ENCODE measurements at regions not wholly inside any gene's neighbourhood (a gene's known extent, or its start where the extent isn't known, plus 50 kb on each side); places are given as distances from the start of the nearest gene placed in this dataset.
"Not testable (repeated sequence)": the region's sequence is repeated elsewhere in the genome, so short reads cannot be mapped to it uniquely, and the experiment has no call there.

DNA sequence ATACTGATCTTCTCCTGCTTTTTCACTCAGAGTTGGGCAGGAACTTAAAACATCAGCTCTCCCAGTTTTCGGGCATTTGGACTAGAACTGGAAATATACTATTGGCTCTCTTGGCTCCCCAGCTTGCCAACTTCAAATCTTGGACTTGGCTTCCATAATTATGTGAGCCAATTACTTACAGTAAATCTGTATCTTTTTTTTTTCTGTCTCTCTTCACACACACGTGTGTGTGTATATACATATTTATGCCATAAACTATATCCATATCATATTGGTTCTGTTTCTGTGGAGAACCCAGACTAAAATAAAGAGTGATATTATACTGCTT is 379.6 kb upstream of the PRR16 start:
- no peak for DNase-seq (ENCODE audit: low read depth)

DNA sequence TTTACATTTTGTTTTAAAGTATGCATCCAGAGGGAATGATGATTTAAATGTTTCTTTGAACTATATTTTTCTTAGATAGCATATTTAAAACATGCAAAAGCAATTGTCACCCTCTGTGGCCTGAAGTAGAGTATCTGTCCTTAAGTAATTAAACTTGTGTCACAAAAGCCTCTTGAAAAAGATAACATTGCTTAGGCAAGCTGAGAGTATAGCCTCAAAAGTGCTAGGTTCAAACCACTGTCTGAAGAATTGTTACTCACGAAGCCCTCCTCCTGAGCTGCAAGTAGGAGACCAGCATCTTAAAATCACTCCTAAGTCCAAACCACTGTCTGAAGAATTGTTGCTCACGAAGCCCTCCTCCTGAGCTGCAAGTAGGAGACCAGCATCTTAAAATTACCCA is 378.0 kb upstream of the PRR16 start:
- no peak for DNase-seq (ENCODE audit: low read depth)

DNA sequence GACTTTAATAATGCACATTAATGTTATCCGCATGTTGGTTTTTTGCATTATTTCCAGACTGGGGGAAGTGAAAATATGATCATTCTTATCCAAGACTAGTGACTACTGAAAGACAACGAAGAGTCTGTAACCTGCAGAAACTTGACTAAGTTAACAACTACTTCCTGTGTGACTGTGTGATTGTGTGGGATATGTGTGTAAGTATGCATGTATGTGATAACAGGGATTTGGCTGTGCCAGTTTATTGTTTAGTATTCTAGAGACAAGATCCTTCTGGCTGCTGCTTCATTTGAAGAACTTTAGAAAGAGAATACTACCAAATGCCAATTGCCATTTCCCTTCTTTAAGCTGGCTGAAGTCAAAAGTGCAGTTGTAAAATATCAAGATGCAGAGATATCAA is 375.7 kb upstream of the PRR16 start:
- DNase-seq (ENCODE audit: low read depth): no peak

DNA sequence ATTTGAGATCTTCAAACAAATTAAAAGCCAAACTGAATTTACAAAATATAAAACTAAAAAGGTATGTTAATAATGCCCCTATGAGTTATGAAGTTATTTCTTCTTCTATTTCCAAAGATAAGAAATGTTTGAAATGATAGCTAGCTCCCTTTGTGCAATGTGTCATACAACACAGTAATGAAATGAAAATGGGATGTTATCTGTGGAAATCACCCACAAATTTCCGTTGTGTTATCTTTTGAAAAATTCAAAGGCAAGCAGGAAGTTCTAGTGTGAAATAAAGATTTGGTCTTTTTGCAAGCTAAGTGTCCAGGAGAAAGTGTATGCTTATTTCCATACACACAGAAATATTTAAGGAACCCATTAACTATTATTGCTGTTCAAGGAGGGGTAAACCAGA is 375.3 kb upstream of the PRR16 start:
- no peak for DNase-seq (ENCODE audit: low read depth)

DNA sequence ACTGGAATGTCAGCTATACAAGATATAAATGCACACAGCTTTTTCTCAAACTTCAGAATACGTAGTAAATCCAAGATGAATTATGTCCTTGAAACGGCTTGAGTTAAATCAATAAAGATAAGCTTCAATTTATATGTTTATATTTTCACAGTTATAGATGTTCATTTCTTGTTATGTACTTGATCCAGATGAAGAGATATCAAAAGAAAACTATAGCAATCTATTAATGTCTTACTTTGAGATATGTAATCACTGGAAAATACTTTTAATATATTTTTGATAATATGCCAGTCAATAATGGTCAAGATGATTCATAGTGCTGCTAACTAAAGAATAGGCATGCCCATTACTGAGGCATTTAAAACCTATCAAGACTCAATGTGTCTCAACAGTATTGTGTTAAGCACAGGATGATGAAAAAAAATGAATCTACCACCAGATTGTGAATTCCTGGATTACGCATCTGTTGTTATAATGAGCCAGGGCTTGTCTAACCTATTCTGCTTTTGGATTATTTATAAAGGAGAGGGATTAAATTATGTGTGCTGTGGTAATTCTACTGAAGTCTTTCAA is 372.6 kb upstream of the PRR16 start:
- no peak for DNase-seq (ENCODE audit: low read depth)

DNA sequence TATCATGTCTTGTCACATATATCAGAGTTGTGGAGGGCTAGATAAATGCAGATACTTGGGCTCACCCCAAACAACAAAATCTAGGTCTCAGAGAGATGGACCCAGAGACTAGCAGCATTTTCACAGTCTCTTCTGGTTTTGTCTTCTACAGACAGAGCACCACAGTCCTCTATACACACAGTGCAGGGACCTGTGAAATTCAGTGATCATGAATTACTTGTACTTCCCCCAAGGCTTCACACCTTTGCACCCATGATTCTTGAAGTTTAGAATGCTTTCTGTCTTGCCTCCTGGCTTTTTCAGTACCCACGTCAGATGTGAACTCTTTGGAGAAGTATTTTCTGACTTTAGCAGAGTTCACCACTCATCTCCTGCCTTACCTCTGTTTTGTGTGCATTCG is 371.5 kb upstream of the PRR16 start:
- no peak for DNase-seq (ENCODE audit: low read depth)

DNA sequence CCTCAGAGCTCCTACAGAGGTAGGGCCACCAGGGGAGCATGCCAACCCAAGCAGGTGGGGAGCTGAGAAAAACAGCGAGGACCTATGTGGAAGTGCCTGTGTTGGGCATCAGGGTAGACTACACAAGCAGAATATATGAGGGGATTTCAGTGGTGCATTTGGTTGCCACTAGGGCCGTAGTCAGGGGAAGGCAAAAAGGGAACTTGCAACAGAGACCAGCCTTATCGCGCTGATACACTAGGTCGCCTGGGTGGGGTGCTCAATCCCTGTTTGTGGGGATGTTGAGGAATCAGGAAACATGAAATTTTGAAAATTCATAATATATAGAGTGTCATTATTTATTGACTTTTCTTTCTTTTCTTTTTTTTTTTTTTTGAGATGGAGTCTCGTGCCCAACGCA is 370.9 kb upstream of the PRR16 start:
- no peak for DNase-seq (ENCODE audit: low read depth)

DNA sequence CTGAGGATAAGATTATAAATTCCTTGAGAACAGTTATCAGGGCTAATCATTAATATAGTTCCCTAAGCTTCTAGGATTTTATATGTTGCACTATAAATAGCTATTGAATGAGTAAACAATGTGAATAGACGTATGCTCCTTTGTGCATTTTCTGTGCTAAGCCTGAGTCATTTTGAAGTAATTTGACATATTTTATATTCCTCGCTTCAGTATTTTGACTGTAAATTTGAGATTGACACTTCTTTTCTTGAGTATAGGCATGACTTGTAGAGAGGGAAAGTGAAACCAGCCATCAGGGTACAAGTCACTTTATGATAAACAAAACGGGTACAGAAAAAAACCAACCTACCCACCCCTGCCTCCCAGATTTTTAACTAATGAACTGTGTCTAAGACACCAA is 367.7 kb upstream of the PRR16 start:
- DNase-seq (ENCODE audit: low read depth): no peak

DNA sequence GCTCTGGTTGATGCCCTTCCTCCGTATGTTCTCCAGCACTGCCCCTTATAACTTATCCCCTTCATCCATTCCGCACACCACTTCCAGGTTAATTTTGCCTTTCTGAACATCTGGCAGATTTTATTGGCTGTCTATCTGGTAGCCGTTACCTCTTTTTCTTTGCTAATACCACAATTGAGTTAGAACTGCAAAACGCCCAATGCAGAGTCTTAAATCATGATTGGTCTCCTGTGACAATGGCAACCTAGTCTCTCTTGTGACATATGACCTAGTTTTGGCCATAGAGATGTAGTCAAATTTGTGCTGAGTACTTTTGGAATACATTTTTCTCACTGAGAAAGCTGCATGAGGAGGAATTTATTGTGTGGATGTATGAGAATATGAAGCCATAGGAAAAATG is 365.7 kb upstream of the PRR16 start:
- DNase-seq (ENCODE audit: low read depth): no peak

DNA sequence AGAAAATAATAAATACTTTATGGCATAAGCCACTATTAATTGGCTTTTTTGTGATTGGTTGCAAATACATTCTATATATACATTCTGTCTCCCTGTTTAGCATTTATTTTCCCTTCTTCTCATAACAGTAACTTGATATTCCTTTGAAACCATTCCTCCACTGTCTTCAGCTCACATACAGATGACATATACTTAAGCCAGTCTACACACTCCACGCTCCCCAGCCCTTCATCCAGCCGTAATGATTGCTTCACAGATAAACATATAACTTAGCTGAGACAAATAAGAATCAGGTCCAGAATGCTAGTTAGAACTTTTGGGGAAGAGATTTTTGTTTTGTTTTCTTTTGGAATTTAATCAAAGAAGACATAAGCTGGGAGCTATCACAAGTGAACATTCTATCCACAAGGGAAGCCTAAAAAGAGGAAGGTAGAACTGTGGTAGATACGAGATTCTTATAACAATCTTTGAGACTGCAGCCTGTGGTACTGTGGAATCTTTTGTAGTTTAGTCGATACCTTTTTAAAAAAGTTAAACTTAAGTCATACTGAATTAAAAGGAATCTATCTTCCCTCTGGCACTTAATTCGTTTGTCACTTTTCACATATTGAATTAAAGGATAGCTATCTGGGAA is 365.1 kb upstream of the PRR16 start:
- no peak for DNase-seq (ENCODE audit: low read depth)

DNA sequence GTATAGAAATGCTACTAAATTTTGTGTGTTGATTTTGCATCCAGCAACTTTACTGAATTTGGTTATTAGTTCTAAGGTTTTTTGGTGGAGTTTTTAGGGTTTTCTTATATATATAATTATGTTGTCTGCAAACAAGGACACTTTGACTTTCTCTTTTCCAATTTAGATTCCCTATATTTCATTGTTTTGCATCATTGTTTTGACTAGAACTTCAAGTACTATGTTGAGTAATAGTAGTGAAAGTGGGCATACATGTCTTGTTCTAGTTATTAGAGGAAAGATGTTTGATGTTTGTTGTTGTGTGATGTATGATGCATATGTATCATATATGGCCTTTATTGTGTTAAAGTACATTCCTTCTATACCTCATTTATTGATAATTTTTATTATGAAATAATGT is 362.3 kb upstream of the PRR16 start:
- DNase-seq (ENCODE audit: low read depth): no peak

DNA sequence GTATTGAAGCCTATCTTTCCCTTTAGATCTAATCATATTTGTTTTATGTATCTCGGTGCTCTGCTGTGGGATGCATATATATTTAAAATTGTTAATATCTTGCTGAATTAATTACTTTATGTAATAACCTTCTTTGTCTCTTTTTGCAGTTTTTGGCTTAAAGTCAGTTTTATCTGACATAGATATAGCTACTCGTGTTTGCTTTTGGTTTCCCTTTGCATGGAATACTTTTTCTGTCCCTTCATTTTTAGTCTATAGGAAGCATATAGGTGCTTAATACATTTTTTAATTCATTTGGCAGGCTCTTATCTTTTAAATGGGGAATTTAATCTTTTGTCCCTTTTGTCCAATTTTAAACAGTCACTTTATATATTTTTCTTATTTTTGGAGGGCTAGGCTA is 360.6 kb upstream of the PRR16 start:
- no peak for DNase-seq (ENCODE audit: low read depth)

DNA sequence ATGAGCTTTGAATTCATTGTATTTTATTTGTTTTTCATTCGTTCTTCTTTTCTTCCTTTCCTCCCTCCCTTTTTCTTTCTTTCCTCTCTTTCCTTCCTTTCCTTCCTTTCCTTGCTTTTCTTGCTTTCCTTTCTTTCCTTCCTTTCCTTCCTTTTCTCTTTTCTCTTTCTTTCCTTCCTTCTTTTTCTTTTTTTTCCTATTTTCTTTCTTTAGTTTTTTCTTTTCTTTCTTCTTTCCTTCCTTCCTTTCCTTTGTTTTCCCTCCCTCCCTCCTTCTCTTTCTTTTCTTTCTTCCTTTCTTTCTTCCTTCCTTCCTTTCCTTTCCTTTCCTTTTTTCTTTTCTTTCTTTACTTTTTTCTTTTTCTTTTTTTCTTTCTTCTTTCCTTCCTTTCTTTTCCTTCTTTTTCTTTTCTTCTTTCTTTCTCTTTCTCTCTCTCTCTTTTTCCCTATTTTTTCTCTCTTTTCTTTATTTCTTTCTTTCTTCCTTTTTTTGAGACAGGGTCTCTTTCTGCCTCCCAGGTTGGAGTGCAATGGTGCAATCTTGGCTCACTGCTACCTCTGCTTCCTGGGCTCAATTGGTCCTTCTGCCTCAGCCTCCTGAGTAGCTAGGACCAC is 357.1 kb upstream of the PRR16 start:
- no peak for DNase-seq (ENCODE audit: low read depth)

DNA sequence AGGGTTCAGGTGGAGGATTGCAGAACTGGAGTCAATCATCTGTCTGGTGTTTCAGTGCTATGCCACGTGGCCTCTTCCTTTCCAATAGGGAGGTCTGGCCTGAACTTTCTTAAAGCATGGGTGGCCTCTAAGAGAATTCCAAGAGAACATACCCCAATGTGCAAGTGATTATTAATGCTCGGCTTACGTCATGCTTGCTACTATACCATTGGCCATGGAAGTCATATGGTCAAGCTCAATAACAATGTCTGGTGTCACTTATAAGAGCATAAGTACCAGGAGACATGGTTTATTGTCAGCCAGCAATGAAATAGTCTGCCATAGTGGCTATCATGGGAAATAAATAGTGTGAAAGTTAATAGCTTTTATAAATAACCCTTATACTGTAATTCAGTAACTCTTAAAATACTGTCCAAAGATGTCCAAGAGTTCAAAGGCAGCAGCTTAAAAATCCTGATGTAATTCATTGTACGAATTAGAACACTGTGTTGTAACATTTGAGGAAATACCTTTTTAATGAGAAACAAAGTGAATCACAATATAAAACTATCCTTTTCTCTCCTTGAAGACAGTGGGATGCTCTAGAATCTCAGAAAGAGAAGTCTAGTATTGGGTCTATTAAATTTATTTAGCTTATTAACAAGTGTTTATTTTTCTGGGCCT is 355.4 kb upstream of the PRR16 start:
- DNase-seq (ENCODE audit: low read depth): no peak

DNA sequence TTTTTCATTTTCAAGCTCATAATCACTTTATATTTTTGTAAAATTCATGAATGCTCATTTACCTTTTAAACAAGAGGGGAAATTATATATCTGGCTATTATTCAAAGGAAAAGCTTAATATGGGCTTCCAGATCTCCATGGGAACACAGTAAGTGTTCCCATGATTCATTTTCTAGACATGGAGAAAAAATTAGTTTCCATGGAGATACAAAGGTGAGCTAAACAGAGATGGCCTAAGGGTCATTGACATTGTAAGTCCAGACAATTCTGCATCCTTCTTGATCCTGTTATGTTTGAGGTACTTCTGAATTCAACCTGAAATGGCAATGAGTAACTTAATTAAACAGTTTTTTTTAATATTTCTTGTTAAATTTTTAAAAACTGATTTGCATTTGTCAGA is 341.4 kb upstream of the PRR16 start:
- no peak for DNase-seq (ENCODE audit: low read depth)

DNA sequence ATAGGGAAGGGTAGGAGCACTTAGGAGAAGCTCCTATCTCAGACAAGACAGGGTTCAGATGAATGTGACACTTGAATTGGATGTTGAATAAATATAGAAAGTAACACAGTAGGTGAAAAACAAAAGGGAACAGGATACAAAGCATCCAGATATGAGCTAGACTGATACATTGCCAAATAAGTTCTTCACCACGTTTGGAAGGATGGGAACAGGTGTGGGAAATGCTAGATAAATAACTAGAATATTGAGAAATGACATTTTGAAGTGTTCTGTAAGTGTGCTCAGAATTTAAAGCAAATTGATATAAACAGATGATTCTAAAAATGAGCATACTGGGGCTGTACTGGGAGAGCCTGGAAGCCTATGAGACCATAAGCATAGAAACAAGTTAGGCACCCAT is 340.1 kb upstream of the PRR16 start:
- no peak for DNase-seq (ENCODE audit: low read depth)

DNA sequence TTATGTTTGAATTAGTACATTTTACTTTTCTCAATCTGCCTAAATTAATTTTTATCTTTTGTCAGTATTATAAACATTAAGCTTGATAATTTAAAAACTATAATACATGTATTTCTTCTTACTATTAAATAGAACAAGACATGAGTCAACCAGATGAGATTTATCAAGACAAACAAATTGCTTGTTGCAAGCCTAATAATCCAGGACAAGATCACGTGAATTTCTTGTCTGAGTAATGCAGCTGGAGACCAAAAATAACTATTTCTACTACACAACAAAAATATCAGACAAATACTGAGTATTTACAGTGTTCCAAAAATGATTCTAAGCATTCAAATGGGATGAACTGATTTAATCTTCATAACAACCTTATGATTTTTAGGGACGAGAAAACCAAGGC is 339.1 kb upstream of the PRR16 start:
- DNase-seq (ENCODE audit: low read depth): no peak

DNA sequence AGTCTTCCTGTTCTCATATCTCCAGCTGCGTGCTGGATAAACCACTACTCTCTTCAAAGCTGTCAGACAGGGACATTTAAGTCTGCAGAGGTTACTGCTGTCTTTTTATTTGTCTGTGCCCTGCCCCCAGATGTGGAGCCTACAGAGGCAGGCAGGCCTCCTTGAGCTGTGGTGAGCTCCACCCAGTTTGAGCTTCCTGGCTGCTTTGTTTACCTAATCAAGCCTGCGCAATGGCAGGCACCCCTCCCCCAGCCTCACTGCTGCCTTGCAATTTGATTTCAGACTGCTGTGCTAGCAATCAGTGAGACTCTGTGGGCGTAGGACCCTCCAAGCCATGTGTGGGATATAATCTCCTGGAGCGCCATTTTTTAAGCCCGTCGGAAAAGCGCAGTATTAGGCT is 331.8 kb upstream of the PRR16 start:
- not testable (repeated sequence) for DNase-seq (ENCODE audit: low read depth)

DNA sequence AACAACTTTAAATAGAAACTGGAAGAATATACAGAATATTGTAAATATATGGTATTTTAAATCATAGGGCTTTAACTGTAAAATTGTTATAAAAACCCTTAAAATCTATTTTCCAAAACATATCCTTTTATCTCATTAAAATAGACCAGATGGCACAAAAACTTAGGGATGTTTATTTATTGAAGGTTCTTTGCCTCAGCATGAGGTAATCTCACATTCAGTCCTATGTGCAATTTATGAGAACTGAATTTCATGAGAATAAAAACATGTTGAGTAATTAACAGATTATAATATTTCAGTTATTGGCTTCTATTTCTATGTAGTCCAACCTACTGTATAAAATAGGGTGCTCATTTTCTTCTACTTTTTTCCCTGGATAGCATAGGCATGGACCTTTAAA is 329.2 kb upstream of the PRR16 start:
- DNase-seq (ENCODE audit: low read depth): no peak

DNA sequence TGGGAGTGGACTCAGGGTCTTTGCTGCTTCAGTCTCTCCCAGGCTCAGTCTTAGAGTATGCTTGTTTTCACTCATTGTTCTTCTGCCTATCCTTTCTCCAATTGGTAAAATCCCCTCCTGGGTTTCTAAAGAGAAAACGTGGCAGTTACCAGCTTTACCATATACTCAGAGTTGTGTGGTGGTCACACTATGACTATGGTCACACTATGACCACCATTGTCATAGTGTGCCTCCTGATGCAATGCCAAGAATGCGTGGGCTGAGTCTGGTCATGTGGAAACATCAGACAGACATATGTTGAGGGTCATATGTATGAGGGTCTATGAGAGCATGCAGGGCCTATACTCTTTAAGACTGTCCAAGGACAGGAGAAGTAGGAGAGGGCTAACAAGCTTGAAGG is 326.5 kb upstream of the PRR16 start:
- DNase-seq (ENCODE audit: low read depth): no peak

DNA sequence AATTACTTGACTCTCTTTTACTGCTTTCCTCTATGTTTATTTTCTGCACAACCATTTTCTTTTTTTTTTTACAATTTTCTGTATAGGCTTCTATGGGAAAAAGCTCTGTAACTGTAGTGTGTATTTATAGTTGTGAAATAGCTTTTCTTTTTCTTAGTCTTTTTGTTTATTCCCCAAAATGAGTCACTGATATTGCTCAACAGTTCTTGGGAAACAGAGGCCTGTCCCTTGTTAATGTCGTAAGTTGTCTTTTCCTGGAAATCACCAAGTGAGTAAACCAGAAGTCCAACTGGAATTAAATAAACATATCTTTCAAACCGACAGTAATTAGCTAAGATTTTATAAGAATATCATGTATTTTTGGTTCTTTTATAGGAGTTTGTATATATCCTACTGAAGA is 325.1 kb upstream of the PRR16 start:
- DNase-seq (ENCODE audit: low read depth): peak; percentile 44

DNA sequence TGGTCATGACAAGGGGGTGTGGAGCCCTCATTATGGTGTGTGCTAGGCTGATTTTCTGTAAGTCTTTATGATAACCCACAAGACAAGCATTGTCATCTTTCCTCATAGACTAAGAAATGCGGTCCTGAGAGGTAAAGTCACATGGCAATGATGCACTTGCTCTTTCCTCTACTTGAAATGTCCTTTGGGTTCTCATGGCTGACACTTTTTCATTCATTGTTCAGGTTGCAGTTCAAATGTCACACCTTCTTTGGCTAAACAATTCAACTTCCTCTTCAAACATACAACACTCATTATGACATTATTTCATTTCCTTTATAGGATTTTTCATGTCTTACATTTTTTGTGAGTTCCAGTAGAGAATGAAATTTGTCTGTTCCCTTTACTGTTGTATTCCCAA is 323.6 kb upstream of the PRR16 start:
- no peak for DNase-seq (ENCODE audit: low read depth)

DNA sequence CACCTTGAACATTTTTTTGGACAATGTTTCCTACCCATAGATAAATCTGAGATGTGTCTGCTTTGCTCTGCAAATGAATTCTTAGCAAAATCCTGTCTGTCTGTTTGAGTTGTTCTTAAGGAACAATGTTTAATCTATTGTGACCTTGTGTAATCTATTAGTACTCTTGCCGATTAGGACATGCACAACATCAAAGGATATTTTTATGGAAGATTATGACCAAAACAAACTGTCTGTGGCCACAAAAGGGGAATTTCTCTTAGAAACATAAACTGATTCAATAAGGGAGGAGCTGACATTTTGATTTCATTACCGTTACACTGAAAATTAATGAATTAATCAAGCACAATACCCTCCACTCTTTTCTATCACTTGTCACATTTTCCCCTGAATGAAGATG is 323.0 kb upstream of the PRR16 start:
- DNase-seq (ENCODE audit: low read depth): no peak

DNA sequence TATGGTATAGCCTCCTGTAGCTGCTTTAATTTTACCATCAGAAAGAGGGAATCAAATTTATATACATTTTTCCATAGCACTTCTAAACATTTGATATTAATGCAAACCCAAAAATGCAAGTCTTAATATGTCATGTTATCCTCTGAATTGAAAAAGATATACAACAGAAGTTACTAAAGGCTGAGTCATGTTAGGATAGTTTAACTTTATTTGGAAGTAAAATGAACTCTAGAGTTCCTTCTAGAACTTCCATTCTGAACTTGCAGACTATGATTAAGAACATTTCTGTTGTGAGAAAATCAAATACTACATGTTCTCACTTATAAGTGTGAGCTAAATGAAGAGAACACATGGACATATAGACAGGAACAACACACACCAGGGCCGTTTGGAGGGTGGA is 317.3 kb upstream of the PRR16 start:
- DNase-seq (ENCODE audit: low read depth): no peak

Measured in forelimb muscle (tissue), 1 donor.